B cell (primary cell): ENCODE measurements at regions not wholly inside any gene's neighbourhood (a gene's known extent, or its start where the extent isn't known, plus 50 kb on each side); places are given as distances from the start of the nearest gene placed in this dataset.

Source experiments
- ATAC-seq: fragments of 200-7000 bp; cut with Tn5 transposase; one replicate; pipeline ENCODE4 v1.10.0; 2021; ENCODE audit warnings: low read depth, mild to moderate bottlenecking, moderate number of reproducible peaks, moderate library complexity
- CTCF ChIA-PET: fragments of 350-600 bp; sonication (Branson Sonifier 250); formaldehyde crosslinking; loops from one replicate; lab custom pipeline; 2021; ENCODE audit warnings: antibody characterized with exemption, inconsistent platforms; lab: Charles Lee
- POLR2A ChIA-PET: fragments of 350-600 bp; sonication (Branson Sonifier 250); formaldehyde crosslinking; loops from one replicate; lab custom pipeline; 2021; ENCODE audit warnings: antibody characterized with exemption; lab: Charles Lee
- DNase-seq: peaks from one replicate; pipeline ENCODE4 v3.0.0; 2013
- H2AFZ ChIP-seq: 2 replicates; pipeline ENCODE4 v1.6.1; 2012; ENCODE audit warnings: mild to moderate bottlenecking, low read depth, low read length; ENCODE audit not compliant: insufficient read depth, poor library complexity, severe bottlenecking
- H3K27ac ChIP-seq, 2 donors: 1 replicate in 1 of 2; 2 replicates in 1 of 2; pipeline ENCODE4 v1.5.1; 2012 to 2013; ENCODE audit warnings: low read length in 2 of 2, mild to moderate bottlenecking in 2 of 2, moderate library complexity in 1 of 2
- H3K27me3 ChIP-seq, 4 experiments: fragments of 200-600 bp in 1 of 4; sonication (generic) in 1 of 4; replicated peaks in 1 of 4; 1 replicate in 2 of 4; 2 replicates in 2 of 4; pipeline versions ENCODE4 v1.6.1 to v1.7.0; 2013 to 2016; ENCODE audit warnings: low read length in 3 of 4, mild to moderate bottlenecking in 2 of 4, mixed read lengths in 1 of 4, moderate library complexity in 1 of 4; ENCODE audit not compliant: insufficient read depth in 4 of 4, control insufficient read depth in 3 of 4; ENCODE audit errors: control extremely low read depth in 1 of 4
- H3K36me3 ChIP-seq, 2 experiments: replicated peaks in 1 of 2; 1 replicate in 1 of 2; 2 replicates in 1 of 2; pipeline versions ENCODE4 v1.6.1 to v1.7.1; 2013; ENCODE audit warnings: low read length in 1 of 2; ENCODE audit not compliant: insufficient read depth in 2 of 2, control insufficient read depth in 1 of 2; ENCODE audit errors: control extremely low read depth in 1 of 2, extremely low read depth in 1 of 2
- H3K4me1 ChIP-seq, 2 donors: fragments of 200-600 bp in 1 of 2; sonication (generic) in 1 of 2; 1 replicate in 1 of 2; 2 replicates in 1 of 2; pipeline versions ENCODE4 v1.5.1 to v1.6.1; 2013 to 2017; ENCODE audit warnings: low read length in 2 of 2; ENCODE audit not compliant: control insufficient read depth in 2 of 2, insufficient read depth in 2 of 2
- H3K4me2 ChIP-seq: replicated peaks from 2 replicates; pipeline ENCODE3; 2012; ENCODE audit warnings: mild to moderate bottlenecking, low read depth, low read length; ENCODE audit not compliant: poor library complexity, severe bottlenecking
- H3K4me3 ChIP-seq, 5 experiments: fragments of 200-600 bp in 1 of 5; sonication (generic) in 1 of 5; 1 replicate in 3 of 5; 2 replicates in 2 of 5; pipeline versions ENCODE4 v1.5.1 to v1.7.0; 2011 to 2016; ENCODE audit warnings: low read length in 4 of 5, mild to moderate bottlenecking in 4 of 5, low read depth in 2 of 5, control low read depth in 1 of 5, moderate library complexity in 1 of 5; ENCODE audit not compliant: insufficient read depth in 1 of 5; ENCODE audit errors: control extremely low read depth in 1 of 5, extremely low read depth in 1 of 5
- H3K79me2 ChIP-seq: fragments of 200-600 bp; sonication (generic); one replicate; pipeline ENCODE4 v1.6.0; 2016; ENCODE audit warnings: low read length; ENCODE audit not compliant: control insufficient read depth, insufficient read depth
- H3K9ac ChIP-seq: fragments of 200-600 bp; sonication (generic); 2 replicates; pipeline ENCODE4 v1.6.1; 2017; ENCODE audit warnings: mild to moderate bottlenecking, low read length, moderate library complexity
- H3K9me3 ChIP-seq, 3 donors: one replicate each; pipeline versions ENCODE4 v1.6.1 to v1.7.1; 2013; ENCODE audit warnings: low read length in 2 of 3; ENCODE audit not compliant: control insufficient read depth in 2 of 3, insufficient read depth in 1 of 3; ENCODE audit errors: control extremely low read depth in 1 of 3
- H4K20me1 ChIP-seq: 2 replicates; pipeline ENCODE4 v1.6.0; 2012; ENCODE audit warnings: mild to moderate bottlenecking, low read length; ENCODE audit not compliant: insufficient read depth, control insufficient read depth, poor library complexity, severe bottlenecking
- H3K27ac Mint-ChIP-seq: one replicate; pipeline ENCODE4 v1.8.0; 2021; ENCODE audit warnings: mixed read lengths
- H3K27me3 Mint-ChIP-seq: one replicate; pipeline ENCODE4 v1.8.0; 2021; ENCODE audit warnings: mixed read lengths
- H3K4me1 Mint-ChIP-seq: one replicate; pipeline ENCODE4 v1.8.0; 2021; ENCODE audit warnings: mixed read lengths
- H3K4me3 Mint-ChIP-seq: one replicate; pipeline ENCODE4 v1.8.0; 2021; ENCODE audit warnings: mixed read lengths
- H3K9me3 Mint-ChIP-seq: one replicate; pipeline ENCODE4 v1.8.0; 2022; ENCODE audit warnings: mixed read lengths; ENCODE audit not compliant: insufficient read depth
- EZH2 ChIP-seq: IDR thresholded peaks from 2 replicates; pipeline ENCODE4 v1.6.1; 2012; ENCODE audit warnings: borderline replicate concordance, low read depth, mild to moderate bottlenecking, moderate library complexity, low read length; ENCODE audit not compliant: insufficient read depth, poor library complexity, severe bottlenecking
- WGBS: methylation state at CpG from one replicate; pipeline ENCODE4 v1.1.5; 2013; ENCODE audit warnings: missing lambda C conversion rate; ENCODE audit not compliant: insufficient coverage; 5-methylcytosine and 5-hydroxymethylcytosine counted together
- intact Hi-C: fragments of 100-400 bp; cut with micrococcal nuclease; formaldehyde crosslinking; loops from one replicate; pipeline ENCODE4 v1.10.0; 2022
- TF ChIP-seq, protein P1 (sequence below): fragments of 200-600 bp; IDR thresholded peaks from one replicate; pipeline ENCODE4 v1.8.0; 2022; ENCODE audit warnings: antibody characterized with exemption, mild to moderate bottlenecking

- Mint-ChIP-seq H3K27ac (no peak overlapping the region), H3K27me3 (peaks cover 9% of the 10 kb centered on the region), H3K4me3 (no peak overlapping the region), H3K9me3 (no peaks in the 10 kb centered on the region), H3K4me1 (peaks cover 2% of the 10 kb centered on the region)
- ATAC-seq (no peak), DNase-seq (no peak)
- no peaks in the 10 kb centered on the region for H3K4me1 ChIP-seq
- CTCF ChIA-PET = no interaction called here
- H3K9ac ChIP-seq = no peak overlapping the region
- H2AFZ ChIP-seq = no peak overlapping the region
- H3K4me3 ChIP-seq = no peak overlapping the region
- H3K27ac ChIP-seq = no peak overlapping the region
- POLR2A ChIA-PET = no interaction called here
- intact Hi-C loops = no loop called here
- WGBS = 46% methylated on average over 7 of the region's 8 CpGs
- no peak for TF ChIP-seq EZH2
- TF ChIP-seq, protein P1, sequence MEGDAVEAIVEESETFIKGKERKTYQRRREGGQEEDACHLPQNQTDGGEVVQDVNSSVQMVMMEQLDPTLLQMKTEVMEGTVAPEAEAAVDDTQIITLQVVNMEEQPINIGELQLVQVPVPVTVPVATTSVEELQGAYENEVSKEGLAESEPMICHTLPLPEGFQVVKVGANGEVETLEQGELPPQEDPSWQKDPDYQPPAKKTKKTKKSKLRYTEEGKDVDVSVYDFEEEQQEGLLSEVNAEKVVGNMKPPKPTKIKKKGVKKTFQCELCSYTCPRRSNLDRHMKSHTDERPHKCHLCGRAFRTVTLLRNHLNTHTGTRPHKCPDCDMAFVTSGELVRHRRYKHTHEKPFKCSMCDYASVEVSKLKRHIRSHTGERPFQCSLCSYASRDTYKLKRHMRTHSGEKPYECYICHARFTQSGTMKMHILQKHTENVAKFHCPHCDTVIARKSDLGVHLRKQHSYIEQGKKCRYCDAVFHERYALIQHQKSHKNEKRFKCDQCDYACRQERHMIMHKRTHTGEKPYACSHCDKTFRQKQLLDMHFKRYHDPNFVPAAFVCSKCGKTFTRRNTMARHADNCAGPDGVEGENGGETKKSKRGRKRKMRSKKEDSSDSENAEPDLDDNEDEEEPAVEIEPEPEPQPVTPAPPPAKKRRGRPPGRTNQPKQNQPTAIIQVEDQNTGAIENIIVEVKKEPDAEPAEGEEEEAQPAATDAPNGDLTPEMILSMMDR = no peak
- H3K79me2 ChIP-seq = no peaks in the 10 kb centered on the region
- no peaks in the 10 kb centered on the region for H3K36me3 ChIP-seq
- H3K27me3 ChIP-seq = no peaks in the 10 kb centered on the region
- H3K4me2 ChIP-seq = no peak overlapping the region
- H3K9me3 ChIP-seq = no peaks in the 10 kb centered on the region
- no peaks in the 10 kb centered on the region for H4K20me1 ChIP-seq
Measured at GRCh38 chr15:88987934-88988671, 74.9 kb upstream of the MFGE8 start.

DNA sequence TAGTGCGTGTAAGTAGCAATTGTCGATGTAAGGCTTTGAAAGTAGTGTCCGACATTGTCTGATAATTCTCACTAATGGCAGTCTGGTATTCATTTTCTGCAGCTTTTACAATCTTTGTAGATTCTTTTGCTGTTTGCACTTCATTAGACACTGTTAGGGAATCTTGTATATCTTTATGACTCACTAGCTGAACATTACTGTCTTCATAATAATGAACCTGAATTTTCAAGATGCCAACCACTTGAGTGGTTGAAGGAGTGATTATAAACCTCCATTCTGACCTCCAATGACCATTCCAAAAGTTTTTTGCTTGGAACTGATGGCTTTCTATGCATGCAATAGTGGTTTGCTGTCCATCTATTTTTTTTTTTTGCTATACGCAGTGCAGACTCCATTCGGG lies 76.4 kb upstream of the MFGE8 start:
- 96% methylated on average over 5 of the region's 5 CpGs for WGBS
- intact Hi-C loops = no loop called here
- H3K9me3 Mint-ChIP-seq = no peaks in the 10 kb centered on the region
- H2AFZ ChIP-seq = no peak overlapping the region
- ChIA-PET POLR2A (no interaction called here), CTCF (no interaction called here)
- ATAC-seq (no peak), DNase-seq (no peak)
- TF ChIP-seq, protein P1 = no peak
- TF ChIP-seq EZH2 = no peak
- no peaks in the 10 kb centered on the region for H3K4me1 Mint-ChIP-seq
- no peaks in the 10 kb centered on the region for H3K9me3 ChIP-seq
- no peaks in the 10 kb centered on the region for H4K20me1 ChIP-seq
- no peak overlapping the region for H3K4me3 Mint-ChIP-seq
- H3K27ac Mint-ChIP-seq = no peak overlapping the region
- peaks cover 13% of the 10 kb centered on the region for H3K27me3 Mint-ChIP-seq
- no peak overlapping the region for H3K27ac ChIP-seq
- H3K4me3 ChIP-seq = no peak overlapping the region
- no peaks in the 10 kb centered on the region for H3K79me2 ChIP-seq
- H3K4me1 ChIP-seq = no peaks in the 10 kb centered on the region
- no peaks in the 10 kb centered on the region for H3K27me3 ChIP-seq
- H3K4me2 ChIP-seq = no peak overlapping the region
- H3K36me3 ChIP-seq = no peaks in the 10 kb centered on the region
- no peak overlapping the region for H3K9ac ChIP-seq
